Left lung (tissue), 4 donors: ENCODE measurements at regions not wholly inside any gene's neighbourhood (a gene's known extent, or its start where the extent isn't known, plus 50 kb on each side); places are given as distances from the start of the nearest gene placed in this dataset.

Experiments used
- ATAC-seq: fragments of 200-7000 bp; cut with Tn5 transposase; one replicate; pipeline ENCODE4 v1.9.1; 2020; ENCODE audit warnings: moderate library complexity
- DNase-seq, 4 donors: peaks; one replicate each; pipeline ENCODE4 v3.0.0-alpha.2; 2013 to 2020
- H3K27ac ChIP-seq, 2 donors: fragments of 200-600 bp; sonication (generic) in 1 of 2; one replicate each; pipeline versions ENCODE4 v1.5.0 to v1.8.0; 2020 to 2021
- H3K27me3 ChIP-seq, 2 donors: fragments of 200-600 bp; sonication (generic) in 1 of 2; one replicate each; pipeline versions ENCODE4 v1.5.0 to v1.8.0; 2020 to 2021
- H3K36me3 ChIP-seq, 2 donors: fragments of 200-600 bp; sonication (generic) in 1 of 2; one replicate each; pipeline versions ENCODE4 v1.5.0 to v1.8.0; 2020 to 2021
- H3K4me1 ChIP-seq, 2 donors: fragments of 200-600 bp; one replicate each; pipeline ENCODE4 v1.8.0; 2021
- H3K4me3 ChIP-seq, 2 donors: fragments of 200-600 bp; sonication (generic) in 1 of 2; one replicate each; pipeline versions ENCODE4 v1.5.0 to v1.8.0; 2020 to 2021; ENCODE audit warnings: mild to moderate bottlenecking in 1 of 2
- H3K9me3 ChIP-seq, 2 donors: fragments of 200-600 bp; sonication (generic) in 1 of 2; one replicate each; pipeline versions ENCODE4 v1.5.0 to v1.8.0; 2020 to 2021
- CTCF ChIP-seq, 2 donors: fragments of 200-600 bp; sonication (generic) in 1 of 2; IDR thresholded peaks; one replicate each; pipeline versions ENCODE4 v1.5.0 to v1.8.0; 2021; ENCODE audit warnings: antibody characterized with exemption in 2 of 2
- intact Hi-C, 2 donors: fragments of 100-400 bp; cut with DNase I; formaldehyde crosslinking; loops; one replicate each; pipeline versions ENCODE4 v1.11.2 to v1.14.2; 2022
- donor health status: DM: no; HTN: yes; CAD: no.
- donor health status: DM: no; HTN: no; CAD: no.

DNA sequence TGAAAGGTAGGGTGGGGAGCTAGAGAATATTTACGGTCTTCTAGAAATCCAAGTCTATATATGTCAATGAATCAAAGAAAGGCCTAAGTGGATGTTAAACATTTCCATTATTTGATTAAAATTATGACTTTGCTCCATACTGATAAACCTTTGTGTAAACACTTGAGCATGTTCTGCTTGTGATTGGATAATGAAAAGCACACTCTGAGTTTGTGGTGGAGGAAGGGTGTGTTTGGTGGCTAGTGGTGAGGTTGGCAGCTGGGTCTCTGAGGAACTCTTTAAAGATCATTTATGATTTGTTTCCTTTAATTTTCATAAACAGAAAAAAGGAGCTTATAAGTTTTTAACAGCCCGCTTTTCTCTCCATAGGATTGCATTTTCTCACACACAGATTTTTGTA, 84.7 kb downstream of the RFPL4B start:
- DNase-seq, result no peak
- ATAC-seq, result no peak
- intact Hi-C loops, result no loop called here

GRCh38 chr6:112432853-112433252, 85.7 kb downstream of the RFPL4B start:
- no peak for DNase-seq
- no peak for TF ChIP-seq CTCF (IDR thresholded peaks at IDR 0.05)
- Histone ChIP-seq H3K27me3 (no peaks in the 10 kb centered on the region), H3K27ac (no peak overlapping the region), H3K4me3 (no peak overlapping the region), H3K4me1 (no peaks in the 10 kb centered on the region), H3K9me3 (no peaks in the 10 kb centered on the region), H3K36me3 (no peaks in the 10 kb centered on the region)
- intact Hi-C loops, result no loop called here
- no peak for ATAC-seq

More for the DNA sequence above, 84.7 kb downstream of the RFPL4B start:
- Histone ChIP-seq H3K9me3 (no peaks in the 10 kb centered on the region), H3K4me3 (no peak overlapping the region), H3K27ac (no peak overlapping the region), H3K27me3 (no peaks in the 10 kb centered on the region), H3K36me3 (no peaks in the 10 kb centered on the region), H3K4me1 (no peaks in the 10 kb centered on the region)
- no peak for TF ChIP-seq CTCF (IDR thresholded peaks at IDR 0.05)

DNA sequence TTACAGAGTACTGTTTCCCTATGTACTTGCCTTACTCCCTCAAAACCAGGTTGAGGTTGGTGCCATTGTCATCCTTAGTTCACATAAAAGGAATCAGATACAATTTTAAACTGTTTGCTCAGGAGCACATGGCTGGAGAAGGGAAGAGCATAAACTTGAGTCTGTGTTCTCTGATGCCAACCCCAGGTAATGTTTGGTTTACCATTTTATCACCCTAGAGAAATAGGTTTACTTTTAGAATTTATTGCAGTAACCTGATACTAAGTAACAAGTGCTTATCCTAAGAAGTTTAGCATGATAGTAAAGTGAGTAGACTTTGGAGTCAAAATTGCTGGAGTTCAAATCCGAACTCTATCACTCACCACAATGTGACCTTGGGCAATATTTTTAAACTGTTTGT, 86.3 kb downstream of the RFPL4B start:
- ATAC-seq (no peak), DNase-seq (no peak)
- Histone ChIP-seq H3K36me3 (no peaks in the 10 kb centered on the region), H3K27me3 (no peaks in the 10 kb centered on the region), H3K4me3 (no peak overlapping the region), H3K27ac (no peak overlapping the region), H3K9me3 (no peaks in the 10 kb centered on the region), H3K4me1 (no peaks in the 10 kb centered on the region)
- intact Hi-C loops, result no loop called here
- no peak for TF ChIP-seq CTCF (IDR thresholded peaks at IDR 0.05)

- no peak overlapping the region for H3K27ac ChIP-seq
- intact Hi-C loops, result no loop called here
- no peak for DNase-seq
- no peak overlapping the region for H3K4me3 ChIP-seq
- H3K36me3 ChIP-seq, result no peaks in the 10 kb centered on the region
- H3K9me3 ChIP-seq, result no peaks in the 10 kb centered on the region
- ATAC-seq, result no peak
- no peaks in the 10 kb centered on the region for H3K27me3 ChIP-seq
- TF ChIP-seq CTCF (IDR thresholded peaks at IDR 0.05), result no peak
- H3K4me1 ChIP-seq, result no peaks in the 10 kb centered on the region
Observed at GRCh38 chr6:112434896-112435435, 87.8 kb downstream of the RFPL4B start.

DNA sequence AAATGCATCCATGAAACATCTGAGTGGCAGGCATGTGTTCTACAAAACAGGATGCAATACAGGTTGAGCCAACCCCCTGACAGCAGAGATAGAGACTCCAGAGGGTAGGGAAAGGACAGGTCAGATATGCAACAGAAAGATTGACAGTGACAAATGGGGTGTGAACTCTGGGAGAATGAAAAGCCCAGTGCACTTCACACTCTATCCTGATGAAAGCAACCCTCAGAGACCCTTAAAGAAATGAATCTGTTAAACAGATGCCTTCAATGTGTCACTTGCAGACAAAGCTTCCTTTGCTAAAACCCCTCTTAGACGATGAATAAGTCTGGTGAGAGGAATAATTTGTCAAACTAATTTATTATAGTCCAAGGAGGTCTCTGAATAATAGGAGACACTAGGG, 89.9 kb downstream of the RFPL4B start:
- TF ChIP-seq CTCF (IDR thresholded peaks at IDR 0.05), result no peak
- intact Hi-C loops, result no loop called here
- no peaks in the 10 kb centered on the region for H3K36me3 ChIP-seq
- DNase-seq, result no peak
- H3K27me3 ChIP-seq, result no peaks in the 10 kb centered on the region
- no peak overlapping the region for H3K27ac ChIP-seq
- no peaks in the 10 kb centered on the region for H3K9me3 ChIP-seq
- no peak overlapping the region for H3K4me3 ChIP-seq
- no peaks in the 10 kb centered on the region for H3K4me1 ChIP-seq
- ATAC-seq, result no peak
